HUES64 (cell line): ENCODE measurements at regions not wholly inside any gene's neighbourhood (a gene's known extent, or its start where the extent isn't known, plus 50 kb on each side); places are given as distances from the start of the nearest gene placed in this dataset.
"Not testable (repeated sequence)": the region's sequence is repeated elsewhere in the genome, so short reads cannot be mapped to it uniquely, and the experiment has no call there.

ENCODE experiments used
- H3K27ac ChIP-seq: 2 replicates; pipeline ENCODE4 v1.7.0; 2013; ENCODE audit warnings: low read depth, low read length, inconsistent platforms
- H3K27me3 ChIP-seq: 2 replicates; pipeline ENCODE4 v1.6.1; 2013; ENCODE audit warnings: mild to moderate bottlenecking, low read length; ENCODE audit not compliant: insufficient read depth
- H3K36me3 ChIP-seq: 2 replicates; pipeline ENCODE4 v1.6.1; 2013; ENCODE audit warnings: mild to moderate bottlenecking, low read length; ENCODE audit not compliant: insufficient read depth
- H3K4me1 ChIP-seq: 2 replicates; pipeline ENCODE4 v1.6.1; 2013; ENCODE audit warnings: mild to moderate bottlenecking, low read length, moderate library complexity; ENCODE audit not compliant: insufficient read depth
- H3K4me3 ChIP-seq: 2 replicates; pipeline ENCODE4 v1.5.1; 2013; ENCODE audit warnings: mild to moderate bottlenecking, low read length, moderate library complexity
- H3K9ac ChIP-seq: 2 replicates; pipeline ENCODE4 v1.6.1; 2013; ENCODE audit warnings: mild to moderate bottlenecking, low read depth, low read length
- H3K9me3 ChIP-seq: 2 replicates; pipeline ENCODE4 v1.6.1; 2013; ENCODE audit warnings: low read depth, low read length; ENCODE audit not compliant: insufficient read depth
- WGBS: fragments of 150-250, 120-280 bp; methylation state at CpG from one replicate; pipeline ENCODE4 v1.1.7; 2013; ENCODE audit warnings: missing lambda C conversion rate; 5-methylcytosine and 5-hydroxymethylcytosine counted together

DNA sequence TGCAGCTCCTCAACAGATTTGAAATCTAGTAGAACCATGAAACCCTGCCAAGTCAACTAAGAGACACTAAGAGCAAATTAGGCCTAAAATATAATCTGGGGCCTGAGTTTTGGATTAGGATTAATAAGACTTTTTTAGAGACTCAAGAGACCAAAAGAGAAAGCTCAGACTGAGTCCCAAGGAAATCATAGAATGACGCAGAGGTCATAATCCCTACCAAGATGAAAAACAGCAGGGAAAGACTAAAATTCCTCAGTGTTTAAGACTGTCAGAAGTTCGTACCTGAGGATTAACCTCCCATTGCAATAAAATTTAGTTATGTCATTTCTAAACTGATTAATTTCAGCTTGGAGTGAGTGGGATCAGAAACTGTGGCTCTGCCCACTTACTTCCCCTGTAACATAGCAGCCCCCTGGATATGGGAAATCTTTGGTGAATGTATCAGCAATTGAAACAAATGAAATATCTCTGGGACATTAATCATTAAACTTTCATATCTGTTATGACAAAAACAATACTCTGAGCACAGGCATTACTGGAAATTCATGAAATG lies 200.3 kb downstream of the EDN1 start:
- Histone ChIP-seq H3K9me3 (no peaks in the 10 kb centered on the region), H3K4me1 (no peaks in the 10 kb centered on the region), H3K27me3 (no peaks in the 10 kb centered on the region), H3K4me3 (no peak overlapping the region), H3K27ac (no peak overlapping the region), H3K9ac (no peak overlapping the region), H3K36me3 (no peaks in the 10 kb centered on the region)
- 100% methylated on average over 2 of the region's 2 CpGs for WGBS

DNA sequence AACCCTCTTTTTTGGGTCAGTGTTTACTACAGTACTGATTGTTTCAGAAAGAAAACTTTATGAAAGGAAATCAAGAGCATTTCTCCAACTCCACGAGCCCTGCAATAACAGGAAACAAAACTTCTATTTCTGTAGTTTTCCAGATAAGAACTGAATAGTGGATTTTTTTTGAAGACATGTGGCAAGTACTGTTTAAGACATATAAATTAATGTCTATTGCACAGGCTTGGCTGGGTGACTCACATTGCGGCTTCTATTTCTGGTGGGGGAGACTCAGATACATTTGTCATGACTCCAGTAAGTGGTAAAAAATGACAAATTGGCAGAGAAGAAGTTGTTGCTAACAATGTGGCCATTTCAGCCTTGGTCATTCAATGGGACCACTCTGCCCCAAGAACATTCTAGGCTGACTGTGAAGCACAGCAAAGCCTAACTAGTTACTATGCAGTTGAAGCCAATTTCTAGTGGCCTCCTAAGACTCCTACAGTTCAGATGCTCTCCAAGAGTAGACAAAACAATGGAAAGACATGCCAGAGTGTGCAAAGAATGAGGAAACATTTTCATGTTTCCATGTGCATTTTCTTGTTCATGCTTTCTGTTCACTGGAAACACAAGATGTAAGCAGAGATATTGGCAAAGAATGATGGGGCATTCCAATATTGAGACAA lies 200.9 kb downstream of the EDN1 start:
- Histone ChIP-seq H3K4me3 (no peak overlapping the region), H3K4me1 (no peaks in the 10 kb centered on the region), H3K27ac (no peak overlapping the region), H3K27me3 (no peaks in the 10 kb centered on the region), H3K9ac (no peak overlapping the region), H3K36me3 (no peaks in the 10 kb centered on the region), H3K9me3 (no peaks in the 10 kb centered on the region)
- 86% methylated on average over 2 of the region's 2 CpGs for WGBS

DNA sequence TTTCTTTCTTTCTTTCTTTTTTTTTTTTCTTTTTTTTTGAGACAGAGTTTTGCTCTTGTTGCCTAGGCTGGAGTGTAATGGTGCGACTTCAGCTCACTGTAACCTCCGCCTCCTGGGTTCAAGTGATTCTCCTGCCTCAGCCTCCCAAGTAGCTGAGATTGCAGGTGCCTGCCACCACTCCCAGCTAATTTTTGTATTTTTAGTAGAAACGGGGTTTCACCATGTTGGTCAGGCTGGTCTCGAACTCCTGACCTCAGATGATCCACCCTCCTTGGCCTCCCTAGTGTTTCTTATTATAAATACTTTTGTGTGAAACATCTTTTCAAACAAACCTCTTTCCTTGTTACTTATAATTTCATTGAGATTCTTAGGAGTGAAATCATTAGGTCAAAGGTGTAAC lies 202.8 kb downstream of the EDN1 start:
- H3K4me1 ChIP-seq, H3K4me3 ChIP-seq, H3K9ac ChIP-seq, H3K27me3 ChIP-seq, H3K36me3 ChIP-seq, H3K9me3 ChIP-seq, H3K27ac ChIP-seq: not testable (repeated sequence)
- WGBS, result 88% methylated on average over 2 of the region's 4 CpGs

DNA sequence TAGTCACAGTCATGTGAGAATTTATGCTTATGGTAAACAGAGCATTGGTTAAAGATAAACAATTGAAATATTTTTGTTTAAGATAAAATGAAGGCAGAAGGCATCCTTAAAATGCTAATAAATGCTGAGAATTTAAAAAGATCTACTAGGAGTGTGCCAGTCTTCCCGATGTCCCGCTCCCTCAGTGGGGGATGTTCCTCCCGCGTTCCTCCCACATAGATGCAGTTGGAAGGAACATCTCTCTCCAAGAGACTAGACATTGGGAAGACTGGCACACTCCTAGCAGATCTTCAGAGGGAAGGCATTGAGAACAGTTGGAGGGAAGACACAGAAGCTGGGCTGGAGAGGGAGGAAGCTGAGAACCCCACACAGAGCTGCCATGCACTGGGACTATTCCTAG lies 203.3 kb downstream of the EDN1 start:
- Histone ChIP-seq H3K4me3 (no peak overlapping the region), H3K9ac (no peak overlapping the region), H3K9me3 (no peaks in the 10 kb centered on the region), H3K27me3 (no peaks in the 10 kb centered on the region), H3K36me3 (no peaks in the 10 kb centered on the region), H3K4me1 (no peaks in the 10 kb centered on the region; the same call in 1 of the 2 replicates), H3K27ac (no peak overlapping the region)
- WGBS, result 98% methylated on average over 4 of the region's 4 CpGs

DNA sequence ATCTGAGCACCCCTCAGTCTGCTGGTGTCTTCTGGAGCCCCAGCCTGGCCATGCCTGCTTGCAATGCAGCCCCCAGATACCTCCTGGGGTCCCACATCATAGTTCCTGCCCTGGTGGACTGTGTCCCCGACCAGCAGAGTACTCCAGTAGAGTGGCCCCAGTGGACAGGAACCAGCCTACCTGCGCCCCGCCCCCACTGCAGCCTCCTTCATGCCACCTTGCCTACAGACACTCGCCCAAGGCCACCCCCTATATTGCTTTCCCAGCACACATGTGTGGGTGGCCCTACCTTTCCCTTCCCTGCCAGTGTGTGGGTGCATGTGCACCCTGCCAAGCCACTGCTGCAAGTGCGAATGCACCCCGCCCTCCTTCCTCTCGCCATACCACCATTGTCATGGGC lies 204.0 kb downstream of the EDN1 start:
- Histone ChIP-seq H3K4me1 (no peaks in the 10 kb centered on the region; the same call in 1 of the 2 replicates), H3K9ac (no peak overlapping the region), H3K27me3 (no peaks in the 10 kb centered on the region), H3K27ac (no peak overlapping the region), H3K9me3 (no peaks in the 10 kb centered on the region), H3K4me3 (no peak overlapping the region), H3K36me3 (no peaks in the 10 kb centered on the region)
- 93% methylated on average over 7 of the region's 7 CpGs for WGBS

DNA sequence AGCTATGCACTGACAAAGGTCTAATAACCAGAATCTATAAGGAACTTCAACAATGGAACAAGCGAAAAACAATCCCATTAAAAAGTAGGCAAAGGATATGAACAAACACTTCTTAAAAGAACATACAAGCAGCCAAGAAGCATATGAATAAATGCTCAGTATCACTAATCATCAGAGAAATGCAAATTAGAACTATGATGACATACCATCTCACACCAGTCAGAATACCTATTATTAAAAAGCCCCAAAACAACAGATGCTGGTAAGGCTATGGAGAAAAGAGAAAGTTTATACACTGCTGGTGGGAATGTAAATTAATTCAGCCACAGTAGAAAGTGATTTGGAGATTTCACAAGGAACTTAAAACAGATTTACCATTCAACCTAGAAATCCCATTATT lies 211.8 kb downstream of the EDN1 start:
- no peaks in the 10 kb centered on the region for H3K36me3 ChIP-seq
- 94% methylated on average over 1 of the region's 1 CpG for WGBS
- no peak overlapping the region for H3K27ac ChIP-seq
- no peak overlapping the region for H3K4me3 ChIP-seq
- no peaks in the 10 kb centered on the region for H3K9me3 ChIP-seq
- H3K27me3 ChIP-seq, result no peaks in the 10 kb centered on the region
- H3K4me1 ChIP-seq, result no peaks in the 10 kb centered on the region
- no peak overlapping the region for H3K9ac ChIP-seq

DNA sequence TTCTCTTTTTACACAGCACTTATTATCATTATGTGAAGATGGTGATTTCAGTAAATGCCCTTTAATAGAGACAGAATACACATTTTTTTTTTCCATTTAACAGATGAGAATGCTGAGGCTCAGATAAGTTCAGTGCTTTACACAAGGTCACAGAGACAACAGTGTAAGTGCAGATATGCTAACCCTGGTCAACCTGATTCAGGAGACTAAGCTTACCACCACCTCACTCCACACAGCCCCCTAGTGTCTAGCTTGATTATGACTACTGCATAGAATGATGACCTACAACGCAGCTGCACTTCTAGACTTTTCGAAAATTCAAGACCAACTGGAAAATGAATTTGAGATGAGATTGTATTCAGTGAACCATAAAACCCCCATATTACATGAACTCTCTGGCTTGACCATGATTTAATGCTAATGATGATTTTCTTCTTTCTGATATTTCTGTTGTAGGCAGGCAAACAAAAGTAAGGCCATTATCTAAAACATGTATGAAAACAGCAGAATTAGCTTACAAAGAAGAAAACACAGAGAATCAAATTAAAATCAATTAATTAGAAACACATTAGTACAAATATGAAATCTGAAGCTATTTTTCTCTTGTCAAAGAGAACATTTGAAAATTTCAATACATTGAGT lies 212.1 kb upstream of the PHACTR1 start:
- Histone ChIP-seq H3K4me1 (no peaks in the 10 kb centered on the region), H3K27ac (no peak overlapping the region), H3K36me3 (no peaks in the 10 kb centered on the region), H3K4me3 (no peak overlapping the region), H3K9ac (no peak overlapping the region), H3K27me3 (no peaks in the 10 kb centered on the region), H3K9me3 (no peaks in the 10 kb centered on the region)
- 90% methylated on average over 2 of the region's 2 CpGs for WGBS

DNA sequence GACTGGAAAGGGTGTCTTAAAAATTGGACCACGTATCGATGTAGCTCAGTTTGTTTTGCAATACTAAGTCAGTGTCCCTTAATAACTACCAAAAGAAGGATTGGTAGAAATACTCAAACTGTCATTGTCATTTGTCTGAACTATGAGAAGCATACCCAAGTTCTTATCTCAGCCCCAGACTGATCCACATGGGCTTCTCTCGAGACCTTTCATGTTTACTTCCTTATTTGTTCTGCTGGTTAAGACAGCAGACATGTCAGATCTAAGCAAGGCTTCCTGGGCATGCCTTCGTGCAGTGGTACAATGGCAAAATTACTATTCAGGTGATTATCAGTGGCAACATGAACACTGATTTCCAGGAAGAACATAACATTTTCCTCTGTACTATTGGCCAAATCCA lies 211.1 kb upstream of the PHACTR1 start:
- H3K4me1 ChIP-seq, result no peaks in the 10 kb centered on the region
- H3K9ac ChIP-seq, result no peak overlapping the region
- 94% methylated on average over 4 of the region's 4 CpGs for WGBS
- no peak overlapping the region for H3K4me3 ChIP-seq
- H3K36me3 ChIP-seq, result no peaks in the 10 kb centered on the region
- no peak overlapping the region for H3K27ac ChIP-seq
- H3K9me3 ChIP-seq, result no peaks in the 10 kb centered on the region
- no peaks in the 10 kb centered on the region for H3K27me3 ChIP-seq

DNA sequence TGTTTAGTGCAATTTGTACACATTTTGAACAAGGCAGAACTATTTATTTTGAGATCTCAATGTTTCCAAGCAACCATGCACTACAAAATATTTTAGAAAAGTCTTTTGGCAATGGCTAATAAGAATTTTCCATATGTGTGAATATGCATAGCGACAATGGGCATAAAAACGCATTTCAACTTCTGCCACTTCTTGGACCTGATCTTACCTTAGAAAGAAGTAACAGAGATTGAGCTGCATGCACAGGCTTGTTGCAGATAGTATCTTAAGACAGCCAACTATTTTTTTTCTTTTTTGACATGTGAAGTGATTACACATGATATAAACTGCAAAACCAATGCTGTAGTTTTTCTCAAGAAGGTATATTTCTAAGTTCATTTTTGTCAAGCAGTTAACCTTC lies 210.4 kb upstream of the PHACTR1 start:
- Histone ChIP-seq H3K27me3 (no peaks in the 10 kb centered on the region), H3K4me3 (no peak overlapping the region)

DNA sequence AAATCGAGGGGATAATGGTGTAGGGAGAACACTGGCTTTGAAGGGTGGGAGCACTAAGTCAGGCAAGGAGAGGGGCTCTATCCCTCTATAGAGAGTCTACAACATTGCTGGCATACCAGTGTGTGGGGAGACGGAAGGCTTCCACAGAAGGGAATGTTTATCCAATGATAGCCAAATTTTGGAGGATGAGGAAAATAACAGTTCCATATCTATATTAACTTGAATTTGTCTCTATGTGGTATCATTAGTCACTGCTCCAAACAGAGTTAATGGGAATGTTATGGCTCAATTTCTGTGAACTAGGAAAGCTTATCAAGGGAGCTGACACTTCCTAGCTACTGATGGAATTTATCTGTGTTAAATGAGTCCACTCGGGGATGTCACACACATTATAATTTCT lies 208.9 kb upstream of the PHACTR1 start:
- H3K27ac ChIP-seq, result no peak overlapping the region
- WGBS, result 76% methylated on average over 1 of the region's 3 CpGs

More for the DNA sequence above, 210.4 kb upstream of the PHACTR1 start:
- no peak overlapping the region for H3K9ac ChIP-seq
- no peak overlapping the region for H3K27ac ChIP-seq
- H3K36me3 ChIP-seq, result no peaks in the 10 kb centered on the region
- H3K4me1 ChIP-seq, result no peaks in the 10 kb centered on the region
- no peaks in the 10 kb centered on the region for H3K9me3 ChIP-seq
- WGBS, result 100% methylated on average over 2 of the region's 2 CpGs

DNA sequence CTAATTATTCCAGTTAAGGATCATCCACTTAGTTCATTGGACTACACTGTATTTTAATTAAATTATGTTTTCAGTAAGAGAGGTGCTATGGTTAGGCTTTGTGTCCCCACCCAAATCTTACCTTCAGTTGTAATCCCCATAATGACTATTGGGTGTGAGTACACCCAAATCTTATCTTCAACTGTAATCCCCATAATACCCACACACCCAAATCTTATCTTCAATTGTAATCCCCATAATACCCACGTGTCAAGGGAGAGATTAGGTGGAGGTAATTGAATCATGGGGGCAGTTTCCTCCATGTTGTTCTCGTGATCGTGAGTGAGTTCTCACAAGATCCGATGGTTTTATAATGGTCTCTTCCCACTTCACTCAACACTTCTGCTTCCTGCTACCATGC lies 208.0 kb upstream of the PHACTR1 start:
- Histone ChIP-seq H3K27ac (no peak overlapping the region), H3K9me3 (no peaks in the 10 kb centered on the region), H3K4me1 (no peaks in the 10 kb centered on the region), H3K27me3 (no peaks in the 10 kb centered on the region), H3K4me3 (no peak overlapping the region), H3K36me3 (no peaks in the 10 kb centered on the region), H3K9ac (no peak overlapping the region)
- WGBS, result 90% methylated on average over 3 of the region's 4 CpGs

More for the DNA sequence above, 208.9 kb upstream of the PHACTR1 start:
- no peaks in the 10 kb centered on the region for H3K9me3 ChIP-seq
- H3K4me3 ChIP-seq, result no peak overlapping the region
- H3K4me1 ChIP-seq, result no peaks in the 10 kb centered on the region
- H3K27me3 ChIP-seq, result no peaks in the 10 kb centered on the region
- no peaks in the 10 kb centered on the region for H3K36me3 ChIP-seq
- no peak overlapping the region for H3K9ac ChIP-seq
